ENCODE measurements at regions not wholly inside any gene's neighbourhood (a gene's known extent, or its start where the extent isn't known, plus 50 kb on each side); places are given as distances from the start of the nearest gene placed in this dataset.

- TF ChIP-seq CTCF (IDR thresholded peaks at IDR 0.05) (no peak), POLR2A (IDR thresholded peaks at IDR 0.05) (no peak)
These were observed 105.2 kb downstream of the TSEN15 start for GRCh38 chr1:184156521-184157393.

Measured in right lobe of liver (tissue), 4 donors.